ENCODE measurements at regions not wholly inside any gene's neighbourhood (a gene's known extent, or its start where the extent isn't known, plus 50 kb on each side); places are given as distances from the start of the nearest gene placed in this dataset.

- TF ChIP-seq REST (IDR thresholded peaks at IDR 0.05; ENCODE audit: insufficient read depth in 1 of 2, low read depth in 2 of 2, low read length in 2 of 2), result no peak
- no peak for TF ChIP-seq POLR2AphosphoS5 (IDR thresholded peaks at IDR 0.05; ENCODE audit: low read depth, low read length)
- TF ChIP-seq SIN3A (IDR thresholded peaks at IDR 0.05; ENCODE audit: borderline replicate concordance, insufficient read depth, low read length), result no peak
These were observed 589.7 kb upstream of the KCNMB2 start for GRCh38 chr3:177946497-177946896.
